ENCODE measurements at regions not wholly inside any gene's neighbourhood (a gene's known extent, or its start where the extent isn't known, plus 50 kb on each side); places are given as distances from the start of the nearest gene placed in this dataset.
A peak's percentile ranks its signal among the peaks of the same experiment; 100 is the strongest.

GRCh38 chr7:26492816-26493215, 201.2 kb downstream of the SNX10 start:
- no peak for DNase-seq (ENCODE audit: extremely low read depth, low read depth)

GRCh38 chr7:26493737-26494428, 202.2 kb downstream of the SNX10 start:
- no peak overlapping the region for H3K4me3 ChIP-seq (replicated peaks; ENCODE audit: low read depth, low read length)
- DNase-seq (ENCODE audit: extremely low read depth, low read depth), result no peak
- TF ChIP-seq CTCF (IDR thresholded peaks at IDR 0.05; ENCODE audit: low read depth, low read length, missing control alignments), result no peak

More at GRCh38 chr7:26492816-26493215, 201.2 kb downstream of the SNX10 start:
- H3K4me3 ChIP-seq (replicated peaks; ENCODE audit: low read depth, low read length), result no peak overlapping the region
- no peak for TF ChIP-seq CTCF (IDR thresholded peaks at IDR 0.05; ENCODE audit: low read depth, low read length, missing control alignments)

GRCh38 chr7:26495569-26495968, 203.9 kb downstream of the SNX10 start:
- no peak for DNase-seq (ENCODE audit: extremely low read depth, low read depth)
- TF ChIP-seq CTCF (IDR thresholded peaks at IDR 0.05; ENCODE audit: low read depth, low read length, missing control alignments), result no peak
- H3K4me3 ChIP-seq (replicated peaks; ENCODE audit: low read depth, low read length), result no peak overlapping the region

- DNase-seq (ENCODE audit: extremely low read depth, low read depth), result no peak
- no peak overlapping the region for H3K4me3 ChIP-seq (replicated peaks; ENCODE audit: low read depth, low read length)
- no peak for TF ChIP-seq CTCF (IDR thresholded peaks at IDR 0.05; ENCODE audit: low read depth, low read length, missing control alignments)
Observed at GRCh38 chr7:26497801-26498596, 206.3 kb downstream of the SNX10 start.

- no peak for DNase-seq (ENCODE audit: extremely low read depth, low read depth)
- no peak overlapping the region for H3K4me3 ChIP-seq (replicated peaks; ENCODE audit: low read depth, low read length)
- TF ChIP-seq CTCF (IDR thresholded peaks at IDR 0.05; ENCODE audit: low read depth, low read length, missing control alignments), result no peak
Observed at GRCh38 chr7:26499315-26499897, 207.7 kb downstream of the SNX10 start.

GRCh38 chr7:26500749-26501352, 209.2 kb downstream of the SNX10 start:
- no peak overlapping the region for H3K4me3 ChIP-seq (replicated peaks; ENCODE audit: low read depth, low read length)
- peak; percentile 41 for TF ChIP-seq CTCF (IDR thresholded peaks at IDR 0.05; ENCODE audit: low read depth, low read length, missing control alignments)
- no peak for DNase-seq (ENCODE audit: extremely low read depth, low read depth)
